WTC11 (cell line): ENCODE measurements at regions not wholly inside any gene's neighbourhood (a gene's known extent, or its start where the extent isn't known, plus 50 kb on each side); places are given as distances from the start of the nearest gene placed in this dataset.

Experiments
- ATAC-seq: fragments of 200-7000 bp; cut with Tn5 transposase; 2 replicates; pipeline ENCODE4 v1.10.0; 2021; ENCODE audit warnings: mild to moderate bottlenecking, moderate library complexity
- CTCF ChIA-PET: fragments of 300-600 bp; sonication (Branson Sonifier 250); formaldehyde crosslinking; loops from one replicate; lab custom pipeline; 2021; ENCODE audit warnings: antibody characterized with exemption; lab: Charles Lee
- POLR2A ChIA-PET: fragments of 350-600 bp; sonication (Branson Sonifier 250); formaldehyde crosslinking; loops from one replicate; lab custom pipeline; 2021; ENCODE audit warnings: antibody characterized with exemption; lab: Charles Lee
- DNase-seq: peaks from one replicate; pipeline ENCODE4 v3.0.0; 2021; ENCODE audit warnings: low spot score
- H3K27ac Mint-ChIP-seq: 2 replicates; pipeline ENCODE4 v1.8.0; 2021; ENCODE audit warnings: mixed read lengths
- H3K27me3 Mint-ChIP-seq: 2 replicates; pipeline ENCODE4 v1.8.0; 2021; ENCODE audit warnings: low read depth, mild to moderate bottlenecking, moderate library complexity, mixed read lengths
- H3K36me3 Mint-ChIP-seq: 2 replicates; pipeline ENCODE4 v1.8.0; 2021; ENCODE audit warnings: mixed read lengths
- H3K4me1 Mint-ChIP-seq: 2 replicates; pipeline ENCODE4 v1.8.0; 2022; ENCODE audit warnings: mixed read lengths
- H3K4me3 Mint-ChIP-seq: 2 replicates; pipeline ENCODE4 v1.8.0; 2021; ENCODE audit warnings: mild to moderate bottlenecking, moderate library complexity, mixed read lengths
- H3K9me3 Mint-ChIP-seq: 2 replicates; pipeline ENCODE4 v1.8.0; 2021; ENCODE audit warnings: mixed read lengths
- FOXJ3 ChIP-seq: sonication (generic); formaldehyde crosslinking; IDR thresholded peaks from 2 replicates; pipeline ENCODE4 v1.9.0; 2021; ENCODE audit warnings: missing genetic modification reagents, mild to moderate bottlenecking, borderline replicate concordance
- FOXP1 ChIP-seq: sonication (generic); formaldehyde crosslinking; IDR thresholded peaks from 2 replicates; pipeline ENCODE4 v1.8.0; 2022; ENCODE audit warnings: missing genetic modification reagents, mild to moderate bottlenecking, moderate library complexity, borderline replicate concordance
- HMGA2 ChIP-seq: fragments of 250-450 bp; sonication (Bioruptor Pico); IDR thresholded peaks from 2 replicates; pipeline ENCODE4 v1.4.0; 2021; ENCODE audit warnings: mild to moderate bottlenecking, moderate library complexity
- KAT7 ChIP-seq: sonication (generic); formaldehyde crosslinking; IDR thresholded peaks from 2 replicates; pipeline ENCODE4 v1.8.1; 2023; ENCODE audit warnings: missing genetic modification reagents, mild to moderate bottlenecking, borderline replicate concordance
- NFATC4 ChIP-seq: fragments of 250-450 bp; sonication (Bioruptor Pico); IDR thresholded peaks from 2 replicates; pipeline ENCODE4 v1.9.0; 2021; ENCODE audit warnings: mild to moderate bottlenecking
- NFE2L1 ChIP-seq: sonication (generic); formaldehyde crosslinking; IDR thresholded peaks from 2 replicates; pipeline ENCODE4 v1.8.1; 2023; ENCODE audit warnings: missing genetic modification reagents
- PRRX2 ChIP-seq: fragments of 250-450 bp; sonication (Bioruptor Pico); IDR thresholded peaks from 2 replicates; pipeline ENCODE4 v1.8.0; 2021; ENCODE audit warnings: mild to moderate bottlenecking
- RELA ChIP-seq: sonication (generic); formaldehyde crosslinking; IDR thresholded peaks from 2 replicates; pipeline ENCODE4 v1.8.1; 2022; ENCODE audit warnings: missing genetic modification reagents, mild to moderate bottlenecking, borderline replicate concordance
- SMAD4 ChIP-seq: sonication (generic); formaldehyde crosslinking; IDR thresholded peaks from 2 replicates; pipeline ENCODE4 v1.8.0; 2022; ENCODE audit warnings: mild to moderate bottlenecking, missing genetic modification reagents
- ZNF219 ChIP-seq: sonication (generic); formaldehyde crosslinking; IDR thresholded peaks from 2 replicates; pipeline ENCODE4 v1.8.0; 2023; ENCODE audit warnings: missing genetic modification reagents, mild to moderate bottlenecking, borderline replicate concordance
- ZNF232 ChIP-seq: sonication (generic); formaldehyde crosslinking; IDR thresholded peaks from 2 replicates; pipeline ENCODE4 v1.8.0; 2022; ENCODE audit warnings: mild to moderate bottlenecking, missing genetic modification reagents
- ZNF317 ChIP-seq: sonication (generic); formaldehyde crosslinking; IDR thresholded peaks from 2 replicates; pipeline ENCODE4 v1.8.1; 2023; ENCODE audit warnings: low read depth, mild to moderate bottlenecking, moderate library complexity, missing genetic modification reagents, borderline replicate concordance
- ZNF423 ChIP-seq: fragments of 250-450 bp; sonication (Bioruptor Pico); IDR thresholded peaks from 2 replicates; pipeline ENCODE4 v2.1.2; 2022; ENCODE audit warnings: mild to moderate bottlenecking, moderate library complexity
- TF ChIP-seq, protein P1 (sequence below): sonication (generic); formaldehyde crosslinking; IDR thresholded peaks from 2 replicates; pipeline ENCODE4 v1.8.1; 2023; ENCODE audit warnings: mild to moderate bottlenecking, missing genetic modification reagents, borderline replicate concordance
- TF ChIP-seq, protein P2 (sequence below): sonication (generic); formaldehyde crosslinking; IDR thresholded peaks from 2 replicates; pipeline ENCODE4 v1.8.1; 2022; ENCODE audit warnings: low read depth, missing genetic modification reagents, borderline replicate concordance
- TF ChIP-seq, protein P3 (sequence below): sonication (generic); formaldehyde crosslinking; IDR thresholded peaks from 2 replicates; pipeline ENCODE4 v1.8.0; 2023; ENCODE audit warnings: missing genetic modification reagents
- TF ChIP-seq, protein P4 (sequence below): fragments of 200-600 bp; IDR thresholded peaks from 2 replicates; pipeline ENCODE4 v1.8.0; 2022; ENCODE audit warnings: antibody characterized with exemption
- TF ChIP-seq, protein P5 (sequence below): sonication (generic); formaldehyde crosslinking; IDR thresholded peaks from 2 replicates; pipeline ENCODE4 v1.8.0; 2022; ENCODE audit warnings: missing genetic modification reagents
- TF ChIP-seq, protein P6 (sequence below): fragments of 250-450 bp; sonication (Bioruptor Pico); IDR thresholded peaks from 2 replicates; pipeline ENCODE4 v1.9.0; 2021; ENCODE audit warnings: mild to moderate bottlenecking
- TF ChIP-seq, protein P7 (sequence below): sonication (generic); formaldehyde crosslinking; IDR thresholded peaks from 2 replicates; pipeline ENCODE4 v1.8.1; 2023; ENCODE audit warnings: mild to moderate bottlenecking, missing genetic modification reagents, moderate library complexity

DNA sequence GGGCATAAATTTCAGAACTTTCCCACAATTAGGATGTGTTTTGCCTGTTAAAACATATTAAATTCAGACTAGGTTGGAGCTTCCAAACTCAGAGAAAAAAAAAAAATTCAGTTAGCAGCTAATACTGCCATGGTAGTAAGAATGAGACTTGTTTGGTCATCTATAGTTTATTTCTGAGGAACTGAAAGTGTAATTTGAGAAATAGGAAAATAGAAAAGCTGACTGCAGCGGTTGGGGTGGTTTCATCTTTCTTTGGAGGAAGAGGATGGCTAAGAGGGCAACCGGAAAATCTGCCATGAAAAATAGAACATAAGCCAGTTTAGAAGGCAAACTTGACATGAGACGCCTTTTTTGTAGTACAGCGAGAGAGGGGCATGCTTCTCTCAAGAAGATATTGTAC lies 371.2 kb upstream of the ROBO2 start:
- ATAC-seq, result no peak
- POLR2A ChIA-PET, result no interaction called here
- Mint-ChIP-seq H3K9me3 (no peaks in the 10 kb centered on the region), H3K36me3 (no peaks in the 10 kb centered on the region)
- no peak for TF ChIP-seq RELA
- TF ChIP-seq, protein P1, sequence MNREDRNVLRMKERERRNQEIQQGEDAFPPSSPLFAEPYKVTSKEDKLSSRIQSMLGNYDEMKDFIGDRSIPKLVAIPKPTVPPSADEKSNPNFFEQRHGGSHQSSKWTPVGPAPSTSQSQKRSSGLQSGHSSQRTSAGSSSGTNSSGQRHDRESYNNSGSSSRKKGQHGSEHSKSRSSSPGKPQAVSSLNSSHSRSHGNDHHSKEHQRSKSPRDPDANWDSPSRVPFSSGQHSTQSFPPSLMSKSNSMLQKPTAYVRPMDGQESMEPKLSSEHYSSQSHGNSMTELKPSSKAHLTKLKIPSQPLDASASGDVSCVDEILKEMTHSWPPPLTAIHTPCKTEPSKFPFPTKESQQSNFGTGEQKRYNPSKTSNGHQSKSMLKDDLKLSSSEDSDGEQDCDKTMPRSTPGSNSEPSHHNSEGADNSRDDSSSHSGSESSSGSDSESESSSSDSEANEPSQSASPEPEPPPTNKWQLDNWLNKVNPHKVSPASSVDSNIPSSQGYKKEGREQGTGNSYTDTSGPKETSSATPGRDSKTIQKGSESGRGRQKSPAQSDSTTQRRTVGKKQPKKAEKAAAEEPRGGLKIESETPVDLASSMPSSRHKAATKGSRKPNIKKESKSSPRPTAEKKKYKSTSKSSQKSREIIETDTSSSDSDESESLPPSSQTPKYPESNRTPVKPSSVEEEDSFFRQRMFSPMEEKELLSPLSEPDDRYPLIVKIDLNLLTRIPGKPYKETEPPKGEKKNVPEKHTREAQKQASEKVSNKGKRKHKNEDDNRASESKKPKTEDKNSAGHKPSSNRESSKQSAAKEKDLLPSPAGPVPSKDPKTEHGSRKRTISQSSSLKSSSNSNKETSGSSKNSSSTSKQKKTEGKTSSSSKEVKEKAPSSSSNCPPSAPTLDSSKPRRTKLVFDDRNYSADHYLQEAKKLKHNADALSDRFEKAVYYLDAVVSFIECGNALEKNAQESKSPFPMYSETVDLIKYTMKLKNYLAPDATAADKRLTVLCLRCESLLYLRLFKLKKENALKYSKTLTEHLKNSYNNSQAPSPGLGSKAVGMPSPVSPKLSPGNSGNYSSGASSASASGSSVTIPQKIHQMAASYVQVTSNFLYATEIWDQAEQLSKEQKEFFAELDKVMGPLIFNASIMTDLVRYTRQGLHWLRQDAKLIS (CRISPR knock-in tag), result no peak
- no peak for TF ChIP-seq HMGA2
- no peak for TF ChIP-seq ZNF317 (CRISPR knock-in tag)
- TF ChIP-seq ZNF423 (CRISPR knock-in tag), result no peak
- TF ChIP-seq NFATC4 (CRISPR knock-in tag), result no peak
- TF ChIP-seq, all 79 proteins: peak for 0
- H3K27me3 Mint-ChIP-seq, result no peaks in the 10 kb centered on the region; the same call in 1 of the 2 replicates
- H3K4me3 Mint-ChIP-seq, result no peak overlapping the region
- peaks cover 29% of the 10 kb centered on the region for H3K4me1 Mint-ChIP-seq
- CTCF ChIA-PET, result no interaction called here
- no peak for DNase-seq
- no peak overlapping the region for H3K27ac Mint-ChIP-seq

DNA sequence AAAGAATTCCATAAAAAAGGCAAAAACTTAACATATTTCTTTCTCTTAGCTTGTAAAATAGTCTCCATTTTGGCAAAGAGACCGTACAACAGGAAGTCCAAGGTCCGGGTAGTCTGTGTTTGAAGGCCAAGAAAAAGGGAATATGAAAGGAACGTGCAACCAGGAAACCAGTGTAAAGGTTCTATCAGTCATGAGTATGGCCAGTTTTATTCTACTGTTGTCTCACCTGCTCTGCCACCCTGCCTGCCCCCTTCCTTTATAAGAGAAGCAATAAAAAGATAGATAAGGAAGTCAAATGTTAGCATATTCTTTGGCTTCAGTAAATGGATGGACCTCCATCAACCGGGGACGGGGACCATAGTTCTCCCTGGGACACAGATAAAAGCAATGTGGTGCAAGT lies 370.6 kb upstream of the ROBO2 start:
- Mint-ChIP-seq H3K4me3 (no peak overlapping the region), H3K4me1 (peaks cover 22% of the 10 kb centered on the region), H3K27ac (no peak overlapping the region), H3K27me3 (no peaks in the 10 kb centered on the region; the same call in 1 of the 2 replicates), H3K9me3 (no peaks in the 10 kb centered on the region), H3K36me3 (no peaks in the 10 kb centered on the region)
- ChIA-PET CTCF (no interaction called here), POLR2A (no interaction called here)
- DNase-seq (no peak), ATAC-seq (no peak)
- TF ChIP-seq, protein P2, sequence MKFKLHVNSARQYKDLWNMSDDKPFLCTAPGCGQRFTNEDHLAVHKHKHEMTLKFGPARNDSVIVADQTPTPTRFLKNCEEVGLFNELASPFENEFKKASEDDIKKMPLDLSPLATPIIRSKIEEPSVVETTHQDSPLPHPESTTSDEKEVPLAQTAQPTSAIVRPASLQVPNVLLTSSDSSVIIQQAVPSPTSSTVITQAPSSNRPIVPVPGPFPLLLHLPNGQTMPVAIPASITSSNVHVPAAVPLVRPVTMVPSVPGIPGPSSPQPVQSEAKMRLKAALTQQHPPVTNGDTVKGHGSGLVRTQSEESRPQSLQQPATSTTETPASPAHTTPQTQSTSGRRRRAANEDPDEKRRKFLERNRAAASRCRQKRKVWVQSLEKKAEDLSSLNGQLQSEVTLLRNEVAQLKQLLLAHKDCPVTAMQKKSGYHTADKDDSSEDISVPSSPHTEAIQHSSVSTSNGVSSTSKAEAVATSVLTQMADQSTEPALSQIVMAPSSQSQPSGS, result no peak
- no peak for TF ChIP-seq KAT7 (CRISPR knock-in tag)
- TF ChIP-seq SMAD4, result no peak
- TF ChIP-seq, protein P3, sequence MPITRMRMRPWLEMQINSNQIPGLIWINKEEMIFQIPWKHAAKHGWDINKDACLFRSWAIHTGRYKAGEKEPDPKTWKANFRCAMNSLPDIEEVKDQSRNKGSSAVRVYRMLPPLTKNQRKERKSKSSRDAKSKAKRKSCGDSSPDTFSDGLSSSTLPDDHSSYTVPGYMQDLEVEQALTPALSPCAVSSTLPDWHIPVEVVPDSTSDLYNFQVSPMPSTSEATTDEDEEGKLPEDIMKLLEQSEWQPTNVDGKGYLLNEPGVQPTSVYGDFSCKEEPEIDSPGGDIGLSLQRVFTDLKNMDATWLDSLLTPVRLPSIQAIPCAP (CRISPR knock-in tag), result no peak
- no peak for TF ChIP-seq ZNF219 (CRISPR knock-in tag)
- no peak for TF ChIP-seq PRRX2
- TF ChIP-seq NFE2L1 (CRISPR knock-in tag), result no peak
- no peak for TF ChIP-seq FOXJ3 (CRISPR knock-in tag)
- TF ChIP-seq, protein P4, sequence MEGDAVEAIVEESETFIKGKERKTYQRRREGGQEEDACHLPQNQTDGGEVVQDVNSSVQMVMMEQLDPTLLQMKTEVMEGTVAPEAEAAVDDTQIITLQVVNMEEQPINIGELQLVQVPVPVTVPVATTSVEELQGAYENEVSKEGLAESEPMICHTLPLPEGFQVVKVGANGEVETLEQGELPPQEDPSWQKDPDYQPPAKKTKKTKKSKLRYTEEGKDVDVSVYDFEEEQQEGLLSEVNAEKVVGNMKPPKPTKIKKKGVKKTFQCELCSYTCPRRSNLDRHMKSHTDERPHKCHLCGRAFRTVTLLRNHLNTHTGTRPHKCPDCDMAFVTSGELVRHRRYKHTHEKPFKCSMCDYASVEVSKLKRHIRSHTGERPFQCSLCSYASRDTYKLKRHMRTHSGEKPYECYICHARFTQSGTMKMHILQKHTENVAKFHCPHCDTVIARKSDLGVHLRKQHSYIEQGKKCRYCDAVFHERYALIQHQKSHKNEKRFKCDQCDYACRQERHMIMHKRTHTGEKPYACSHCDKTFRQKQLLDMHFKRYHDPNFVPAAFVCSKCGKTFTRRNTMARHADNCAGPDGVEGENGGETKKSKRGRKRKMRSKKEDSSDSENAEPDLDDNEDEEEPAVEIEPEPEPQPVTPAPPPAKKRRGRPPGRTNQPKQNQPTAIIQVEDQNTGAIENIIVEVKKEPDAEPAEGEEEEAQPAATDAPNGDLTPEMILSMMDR, result no peak
- no peak for TF ChIP-seq ZNF232 (CRISPR knock-in tag)
- TF ChIP-seq, protein P5, sequence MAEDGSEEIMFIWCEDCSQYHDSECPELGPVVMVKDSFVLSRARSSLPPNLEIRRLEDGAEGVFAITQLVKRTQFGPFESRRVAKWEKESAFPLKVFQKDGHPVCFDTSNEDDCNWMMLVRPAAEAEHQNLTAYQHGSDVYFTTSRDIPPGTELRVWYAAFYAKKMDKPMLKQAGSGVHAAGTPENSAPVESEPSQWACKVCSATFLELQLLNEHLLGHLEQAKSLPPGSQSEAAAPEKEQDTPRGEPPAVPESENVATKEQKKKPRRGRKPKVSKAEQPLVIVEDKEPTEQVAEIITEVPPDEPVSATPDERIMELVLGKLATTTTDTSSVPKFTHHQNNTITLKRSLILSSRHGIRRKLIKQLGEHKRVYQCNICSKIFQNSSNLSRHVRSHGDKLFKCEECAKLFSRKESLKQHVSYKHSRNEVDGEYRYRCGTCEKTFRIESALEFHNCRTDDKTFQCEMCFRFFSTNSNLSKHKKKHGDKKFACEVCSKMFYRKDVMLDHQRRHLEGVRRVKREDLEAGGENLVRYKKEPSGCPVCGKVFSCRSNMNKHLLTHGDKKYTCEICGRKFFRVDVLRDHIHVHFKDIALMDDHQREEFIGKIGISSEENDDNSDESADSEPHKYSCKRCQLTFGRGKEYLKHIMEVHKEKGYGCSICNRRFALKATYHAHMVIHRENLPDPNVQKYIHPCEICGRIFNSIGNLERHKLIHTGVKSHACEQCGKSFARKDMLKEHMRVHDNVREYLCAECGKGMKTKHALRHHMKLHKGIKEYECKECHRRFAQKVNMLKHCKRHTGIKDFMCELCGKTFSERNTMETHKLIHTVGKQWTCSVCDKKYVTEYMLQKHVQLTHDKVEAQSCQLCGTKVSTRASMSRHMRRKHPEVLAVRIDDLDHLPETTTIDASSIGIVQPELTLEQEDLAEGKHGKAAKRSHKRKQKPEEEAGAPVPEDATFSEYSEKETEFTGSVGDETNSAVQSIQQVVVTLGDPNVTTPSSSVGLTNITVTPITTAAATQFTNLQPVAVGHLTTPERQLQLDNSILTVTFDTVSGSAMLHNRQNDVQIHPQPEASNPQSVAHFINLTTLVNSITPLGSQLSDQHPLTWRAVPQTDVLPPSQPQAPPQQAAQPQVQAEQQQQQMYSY (CRISPR knock-in tag), result no peak
- TF ChIP-seq, protein P6, sequence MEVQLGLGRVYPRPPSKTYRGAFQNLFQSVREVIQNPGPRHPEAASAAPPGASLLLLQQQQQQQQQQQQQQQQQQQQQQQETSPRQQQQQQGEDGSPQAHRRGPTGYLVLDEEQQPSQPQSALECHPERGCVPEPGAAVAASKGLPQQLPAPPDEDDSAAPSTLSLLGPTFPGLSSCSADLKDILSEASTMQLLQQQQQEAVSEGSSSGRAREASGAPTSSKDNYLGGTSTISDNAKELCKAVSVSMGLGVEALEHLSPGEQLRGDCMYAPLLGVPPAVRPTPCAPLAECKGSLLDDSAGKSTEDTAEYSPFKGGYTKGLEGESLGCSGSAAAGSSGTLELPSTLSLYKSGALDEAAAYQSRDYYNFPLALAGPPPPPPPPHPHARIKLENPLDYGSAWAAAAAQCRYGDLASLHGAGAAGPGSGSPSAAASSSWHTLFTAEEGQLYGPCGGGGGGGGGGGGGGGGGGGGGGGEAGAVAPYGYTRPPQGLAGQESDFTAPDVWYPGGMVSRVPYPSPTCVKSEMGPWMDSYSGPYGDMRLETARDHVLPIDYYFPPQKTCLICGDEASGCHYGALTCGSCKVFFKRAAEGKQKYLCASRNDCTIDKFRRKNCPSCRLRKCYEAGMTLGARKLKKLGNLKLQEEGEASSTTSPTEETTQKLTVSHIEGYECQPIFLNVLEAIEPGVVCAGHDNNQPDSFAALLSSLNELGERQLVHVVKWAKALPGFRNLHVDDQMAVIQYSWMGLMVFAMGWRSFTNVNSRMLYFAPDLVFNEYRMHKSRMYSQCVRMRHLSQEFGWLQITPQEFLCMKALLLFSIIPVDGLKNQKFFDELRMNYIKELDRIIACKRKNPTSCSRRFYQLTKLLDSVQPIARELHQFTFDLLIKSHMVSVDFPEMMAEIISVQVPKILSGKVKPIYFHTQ (CRISPR knock-in tag), result no peak
- TF ChIP-seq, protein P7, sequence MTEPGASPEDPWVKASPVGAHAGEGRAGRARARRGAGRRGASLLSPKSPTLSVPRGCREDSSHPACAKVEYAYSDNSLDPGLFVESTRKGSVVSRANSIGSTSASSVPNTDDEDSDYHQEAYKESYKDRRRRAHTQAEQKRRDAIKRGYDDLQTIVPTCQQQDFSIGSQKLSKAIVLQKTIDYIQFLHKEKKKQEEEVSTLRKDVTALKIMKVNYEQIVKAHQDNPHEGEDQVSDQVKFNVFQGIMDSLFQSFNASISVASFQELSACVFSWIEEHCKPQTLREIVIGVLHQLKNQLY (CRISPR knock-in tag), result no peak
- TF ChIP-seq FOXP1 (CRISPR knock-in tag), result no peak
